ENCODE measurements at regions not wholly inside any gene's neighbourhood (a gene's known extent, or its start where the extent isn't known, plus 50 kb on each side); places are given as distances from the start of the nearest gene placed in this dataset.

GRCh38 chr4:169807934-169808509 is 50.3 kb upstream of the HPF1 start:
- DNase-seq: no peak
